ENCODE measurements at regions not wholly inside any gene's neighbourhood (a gene's known extent, or its start where the extent isn't known, plus 50 kb on each side); places are given as distances from the start of the nearest gene placed in this dataset.

DNA sequence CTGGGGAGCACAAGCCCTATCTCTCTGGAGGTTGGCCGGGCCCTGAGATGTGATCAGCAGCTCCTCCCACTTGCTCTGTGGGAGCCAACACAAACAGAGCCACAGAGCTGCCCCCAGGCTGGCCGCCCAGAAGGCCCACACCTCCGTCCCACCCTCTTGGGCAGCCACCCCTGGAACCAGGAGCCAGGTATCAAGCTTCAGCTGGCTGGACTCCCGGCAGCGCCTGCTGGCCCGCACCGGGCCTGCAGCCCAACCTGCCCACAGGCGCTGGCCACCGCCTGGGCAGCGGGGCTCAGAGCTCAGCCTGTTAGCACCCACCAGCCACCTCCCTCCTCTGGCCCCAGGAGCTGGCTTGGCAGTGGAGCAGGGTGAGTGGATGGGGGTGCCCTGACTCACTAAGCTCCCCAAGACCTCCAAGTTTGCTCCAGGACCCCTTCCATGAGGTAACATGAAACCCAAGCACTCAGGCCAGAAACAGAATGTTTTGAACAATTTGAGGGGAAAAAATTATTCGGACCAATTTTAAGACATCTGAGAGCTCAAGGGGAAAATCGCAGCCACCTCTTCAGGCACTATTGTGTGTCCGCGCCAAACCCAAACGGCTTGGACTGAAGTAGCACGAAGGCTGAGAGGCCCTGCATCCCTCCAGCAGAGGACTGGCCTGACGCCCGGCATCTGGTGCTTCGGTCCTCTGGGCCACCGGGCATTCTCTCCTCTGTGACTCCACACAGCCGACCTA is 450.8 kb downstream of the SOX6 start:
- Histone ChIP-seq H3K36me3 (no peaks in the 10 kb centered on the region), H3K27ac (no peak overlapping the region), H3K4me3 (no peak overlapping the region), H3K9me3 (no peaks in the 10 kb centered on the region), H3K4me1 (peaks cover 0 to 12% (median 6%) of the 10 kb centered on the region in 12 donors), H3K27me3 (no peaks in the 10 kb centered on the region)
- intact Hi-C loops (cut with DNase I) = no loop called here
- no peak for ATAC-seq
- no peak for TF ChIP-seq POLR2A (IDR thresholded peaks at IDR 0.05)
- TF ChIP-seq, protein P1, sequence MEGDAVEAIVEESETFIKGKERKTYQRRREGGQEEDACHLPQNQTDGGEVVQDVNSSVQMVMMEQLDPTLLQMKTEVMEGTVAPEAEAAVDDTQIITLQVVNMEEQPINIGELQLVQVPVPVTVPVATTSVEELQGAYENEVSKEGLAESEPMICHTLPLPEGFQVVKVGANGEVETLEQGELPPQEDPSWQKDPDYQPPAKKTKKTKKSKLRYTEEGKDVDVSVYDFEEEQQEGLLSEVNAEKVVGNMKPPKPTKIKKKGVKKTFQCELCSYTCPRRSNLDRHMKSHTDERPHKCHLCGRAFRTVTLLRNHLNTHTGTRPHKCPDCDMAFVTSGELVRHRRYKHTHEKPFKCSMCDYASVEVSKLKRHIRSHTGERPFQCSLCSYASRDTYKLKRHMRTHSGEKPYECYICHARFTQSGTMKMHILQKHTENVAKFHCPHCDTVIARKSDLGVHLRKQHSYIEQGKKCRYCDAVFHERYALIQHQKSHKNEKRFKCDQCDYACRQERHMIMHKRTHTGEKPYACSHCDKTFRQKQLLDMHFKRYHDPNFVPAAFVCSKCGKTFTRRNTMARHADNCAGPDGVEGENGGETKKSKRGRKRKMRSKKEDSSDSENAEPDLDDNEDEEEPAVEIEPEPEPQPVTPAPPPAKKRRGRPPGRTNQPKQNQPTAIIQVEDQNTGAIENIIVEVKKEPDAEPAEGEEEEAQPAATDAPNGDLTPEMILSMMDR (IDR thresholded peaks at IDR 0.05) = no peak
- DNase-seq = no peak
- WGBS, 4 donors = 90 to 98% (median 93%) methylated on average over 17 to 21 of the region's 21 CpGs

DNA sequence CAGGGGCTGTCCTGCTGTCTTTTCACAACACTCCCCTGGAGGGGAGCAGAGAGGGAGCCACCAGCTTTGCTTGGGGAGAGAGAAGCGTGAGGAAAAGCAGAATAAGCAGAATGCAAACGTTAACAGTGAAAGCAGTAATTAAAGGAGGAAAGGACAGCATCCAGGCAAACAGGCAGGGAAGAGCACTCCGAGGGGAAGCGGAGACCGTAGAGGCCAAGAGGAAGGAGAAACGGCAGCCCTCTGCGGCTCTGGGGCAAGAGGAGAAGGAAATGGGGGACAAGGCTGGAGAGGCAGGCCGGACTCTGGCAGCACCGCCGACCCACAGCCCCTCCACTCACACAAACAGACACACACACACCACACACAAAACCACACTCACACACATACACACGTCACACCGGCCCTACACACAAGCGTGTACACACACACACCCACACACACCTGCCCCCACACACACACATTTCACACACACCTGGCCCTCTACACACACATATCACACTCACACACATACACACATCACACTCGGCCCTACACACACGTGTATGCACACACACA is 449.8 kb downstream of the SOX6 start:
- ATAC-seq = no peak
- Histone ChIP-seq H3K4me3 (no peak overlapping the region), H3K27ac (no peak overlapping the region), H3K27me3 (no peaks in the 10 kb centered on the region), H3K36me3 (no peaks in the 10 kb centered on the region), H3K4me1 (peaks cover 0 to 10% (median 3%) of the 10 kb centered on the region in 12 donors), H3K9me3 (no peaks in the 10 kb centered on the region)
- 85 to 93% (median 88%) methylated on average over 15 of the region's 15 CpGs for WGBS, 4 donors
- intact Hi-C loops (cut with DNase I) = no loop called here
- no peak for DNase-seq
- no peak for TF ChIP-seq POLR2A (IDR thresholded peaks at IDR 0.05)

DNA sequence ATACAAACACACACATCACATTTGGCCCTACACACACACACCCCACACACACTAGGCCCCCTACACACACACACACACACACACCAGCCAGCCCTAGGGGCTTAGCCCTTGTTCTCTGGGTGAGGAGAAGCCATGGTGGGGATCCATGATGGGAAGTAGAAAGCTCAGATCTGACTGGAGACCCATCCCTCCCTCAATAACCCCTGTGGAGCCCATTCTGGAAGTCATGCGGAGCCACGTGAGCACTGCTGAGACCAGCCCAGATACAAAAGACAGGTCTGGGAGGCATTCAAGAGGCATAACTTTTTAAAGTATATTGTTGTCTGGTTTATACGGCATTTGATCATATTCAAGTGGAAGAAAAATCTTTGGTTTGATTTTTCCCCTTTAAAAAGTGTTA is 448.5 kb downstream of the SOX6 start:
- Histone ChIP-seq H3K36me3 (no peaks in the 10 kb centered on the region), H3K27me3 (no peaks in the 10 kb centered on the region), H3K9me3 (no peaks in the 10 kb centered on the region), H3K4me3 (no peak overlapping the region), H3K27ac (no peak overlapping the region), H3K4me1 (peaks cover 0 to 11% (median under 1%) of the 10 kb centered on the region in 12 donors)
- WGBS, 4 donors = 93 to 100% (median 98%) methylated on average over 3 of the region's 3 CpGs
- intact Hi-C loops (cut with DNase I) = no loop called here
- DNase-seq (no peak), ATAC-seq (no peak)
- TF ChIP-seq POLR2A (IDR thresholded peaks at IDR 0.05) = no peak
- TF ChIP-seq, protein P1 (IDR thresholded peaks at IDR 0.05) = no peak

DNA sequence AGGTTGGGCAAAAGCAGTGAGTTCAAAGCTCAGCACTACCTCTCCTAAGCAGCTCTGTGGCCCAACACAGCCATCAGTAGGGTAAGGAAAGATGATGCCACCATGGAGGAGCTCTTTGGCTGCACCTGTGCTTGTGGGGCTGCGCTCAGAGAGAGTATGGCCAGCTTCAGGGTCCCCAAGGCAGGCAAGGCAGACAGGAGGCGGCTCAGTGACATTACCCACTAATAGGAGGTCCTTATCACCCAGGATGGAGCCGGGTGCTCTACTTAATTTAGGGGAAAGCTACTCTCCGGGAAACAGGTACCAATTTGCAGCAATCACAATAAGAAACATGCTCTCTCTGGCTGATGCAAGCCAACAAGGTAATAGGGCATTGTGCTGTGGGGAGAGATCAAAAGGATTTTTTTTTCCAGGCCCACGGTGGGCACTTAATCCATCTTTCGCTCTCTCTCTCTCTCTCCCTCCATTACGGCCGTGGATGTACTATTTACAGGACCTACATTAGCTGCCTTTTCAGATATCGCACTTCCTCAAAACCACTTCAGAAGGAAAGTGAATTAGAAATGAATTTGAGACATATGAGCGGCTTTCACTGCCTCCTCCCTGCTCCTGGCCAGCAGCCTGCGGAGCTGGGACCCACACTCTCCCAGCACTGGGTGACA is 446.3 kb downstream of the SOX6 start:
- TF ChIP-seq, protein P1 (IDR thresholded peaks at IDR 0.05) = no peak
- no peak for TF ChIP-seq POLR2A (IDR thresholded peaks at IDR 0.05)
- intact Hi-C loops (cut with DNase I) = loop anchor here in 1 of 10 donors (5.0 kb wide), 1 partner anchor 77 kb away; no protein-coding TSS in a partner anchor
- Histone ChIP-seq H3K27ac (no peak overlapping the region), H3K36me3 (no peaks in the 10 kb centered on the region), H3K9me3 (no peaks in the 10 kb centered on the region), H3K27me3 (no peaks in the 10 kb centered on the region), H3K4me3 (no peak overlapping the region), H3K4me1 (peaks cover 0 to 25% (median 7%) of the 10 kb centered on the region in 12 donors)
- ATAC-seq (no peak), DNase-seq (no peak)
- 89 to 96% (median 93%) methylated on average over 11 of the region's 11 CpGs for WGBS, 4 donors
